NCI-H2196 (cell line): ENCODE measurements at regions not wholly inside any gene's neighbourhood (a gene's known extent, or its start where the extent isn't known, plus 50 kb on each side); places are given as distances from the start of the nearest gene placed in this dataset.

Experiments used
- DNase-seq: peaks from one replicate; lab custom pipeline; 2025; ENCODE audit not compliant: unreplicated experiment; lab: John Stamatoyannopoulos, UW

DNA sequence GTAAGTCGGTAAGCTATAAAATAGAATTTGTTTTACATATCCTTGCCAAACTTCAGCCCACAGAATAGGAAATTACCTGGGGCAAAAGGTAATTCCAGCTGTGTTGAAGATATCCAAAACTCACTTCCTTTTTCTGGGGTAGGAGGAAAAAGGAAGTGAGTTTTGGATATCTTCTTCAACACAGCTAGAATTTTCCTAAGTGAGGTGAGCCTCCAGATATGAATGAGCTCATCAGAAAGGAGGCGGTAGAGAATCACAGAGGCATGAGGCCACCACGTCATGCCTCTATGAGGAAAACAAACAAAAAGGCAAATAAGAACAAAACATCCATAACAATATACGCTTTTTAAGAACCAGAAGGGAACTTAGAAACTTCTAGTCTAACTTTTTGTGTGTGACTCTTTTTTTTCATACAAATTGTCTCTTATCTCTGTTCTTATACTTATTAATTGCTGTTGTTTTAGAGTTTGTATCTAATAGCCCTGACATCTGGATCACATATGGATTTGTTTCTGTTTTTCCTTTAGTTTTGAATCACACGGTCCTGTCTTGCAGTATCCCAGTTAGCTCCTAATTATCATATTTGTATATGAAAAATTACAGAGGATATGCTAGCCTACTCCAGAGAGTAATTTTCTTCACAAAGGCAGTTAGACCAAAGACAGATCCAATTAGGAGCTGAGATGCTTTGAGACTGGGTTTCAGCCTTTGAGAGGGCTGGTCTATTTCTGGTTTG, 104.5 kb downstream of the RBM43 start:
- DNase-seq, result no peak

DNA sequence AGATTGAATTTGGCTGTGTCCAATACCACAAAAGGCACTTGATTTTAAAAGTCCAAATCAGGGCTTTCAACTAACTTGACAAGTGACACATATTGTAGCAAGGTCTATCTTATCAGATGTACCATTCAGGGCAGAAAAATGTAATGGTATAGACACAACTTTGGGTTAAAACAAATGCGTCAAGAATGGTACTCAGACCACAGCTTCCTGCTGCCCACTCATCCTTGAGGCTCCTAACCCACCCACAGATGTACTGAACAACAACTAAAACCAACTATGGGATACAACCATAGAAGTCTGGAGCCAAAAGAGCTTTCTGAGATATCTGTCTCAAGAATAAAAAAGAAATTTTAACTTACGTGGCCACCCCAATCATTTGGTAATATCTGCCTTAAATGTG, 105.2 kb downstream of the RBM43 start:
- no peak for DNase-seq

DNA sequence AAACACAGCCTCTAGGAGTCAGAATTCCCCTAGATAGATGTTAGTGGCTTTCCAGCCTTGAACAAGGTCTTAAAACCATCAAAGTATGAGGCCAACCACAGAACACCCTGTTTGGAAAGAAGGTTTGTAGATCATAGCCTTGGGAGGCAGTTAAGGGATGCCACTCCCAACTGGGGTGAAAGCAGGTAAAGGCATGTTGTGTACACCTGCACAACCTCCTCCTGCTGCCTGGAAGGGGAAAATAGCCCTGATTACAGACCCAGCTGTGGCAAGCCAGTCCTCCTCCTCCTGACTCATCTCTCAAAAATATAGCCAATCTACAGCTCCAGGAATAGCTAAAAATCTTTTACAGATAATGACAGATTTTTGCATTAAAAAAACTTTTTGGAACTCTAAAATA, 108.1 kb downstream of the RBM43 start:
- DNase-seq, result no peak

DNA sequence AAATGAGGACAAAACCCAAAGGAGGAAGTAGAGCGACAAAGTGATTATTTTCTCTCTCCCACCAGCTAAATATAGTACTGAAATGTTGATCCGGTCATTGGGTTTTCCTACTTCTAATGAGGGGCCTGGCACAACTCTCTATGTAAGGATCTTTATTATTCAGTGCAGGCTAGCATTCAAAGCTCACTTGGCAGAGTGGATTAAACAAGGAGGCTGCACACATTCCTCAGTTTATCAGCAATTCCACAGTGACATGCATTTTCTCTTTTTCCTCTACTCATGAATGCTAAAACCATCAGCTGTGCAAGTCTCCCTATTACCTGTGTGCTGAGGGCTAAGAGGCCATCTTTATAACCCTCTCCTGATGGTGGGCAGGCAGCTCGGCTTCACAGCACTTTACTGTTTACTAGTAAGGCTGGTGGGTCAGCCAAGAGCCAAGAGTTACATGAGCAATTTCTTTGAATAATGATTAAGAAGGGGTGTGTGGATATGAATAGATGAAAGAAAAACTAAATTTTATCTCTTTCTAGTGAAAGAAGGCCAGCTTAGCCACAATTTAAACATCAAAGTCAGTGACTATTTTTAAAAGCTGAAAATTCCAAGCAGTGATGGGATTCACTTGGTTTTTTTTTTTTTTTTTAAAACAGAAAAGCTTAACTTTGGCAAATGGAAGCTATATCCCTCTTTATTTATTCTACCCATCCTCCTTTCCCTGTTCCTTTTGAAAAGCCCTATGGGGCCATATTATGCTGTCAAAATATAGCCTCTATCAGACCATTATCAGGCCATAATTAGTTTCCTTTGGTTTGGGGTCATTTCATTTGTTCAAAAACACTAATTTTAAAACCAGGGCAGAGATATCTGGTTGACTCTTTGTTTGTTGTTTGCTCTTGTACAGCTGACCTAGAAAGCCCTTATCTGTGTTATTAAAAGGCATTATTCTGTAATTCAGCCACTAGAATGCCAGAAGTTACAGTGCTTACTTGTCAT, 111.0 kb downstream of the RBM43 start:
- no peak for DNase-seq

DNA sequence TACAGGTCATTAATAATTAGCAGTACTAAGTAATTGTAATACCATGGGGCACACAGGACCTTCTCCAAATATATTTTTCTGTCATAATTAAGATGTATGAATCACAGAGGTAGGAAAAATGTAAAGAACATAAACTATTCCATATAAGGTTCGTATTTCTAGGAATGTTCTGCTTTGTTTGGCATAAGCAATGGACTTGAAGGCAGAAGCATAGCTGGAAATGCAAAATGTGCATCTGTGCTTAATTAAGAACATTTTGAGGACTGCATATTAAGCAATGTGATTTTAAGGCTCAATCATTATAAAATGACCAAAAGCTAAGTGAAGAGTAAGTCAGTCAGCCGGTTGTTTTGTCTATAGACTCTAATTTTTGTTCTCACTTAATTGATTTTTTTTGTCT, 123.2 kb downstream of the RBM43 start:
- DNase-seq, result no peak

DNA sequence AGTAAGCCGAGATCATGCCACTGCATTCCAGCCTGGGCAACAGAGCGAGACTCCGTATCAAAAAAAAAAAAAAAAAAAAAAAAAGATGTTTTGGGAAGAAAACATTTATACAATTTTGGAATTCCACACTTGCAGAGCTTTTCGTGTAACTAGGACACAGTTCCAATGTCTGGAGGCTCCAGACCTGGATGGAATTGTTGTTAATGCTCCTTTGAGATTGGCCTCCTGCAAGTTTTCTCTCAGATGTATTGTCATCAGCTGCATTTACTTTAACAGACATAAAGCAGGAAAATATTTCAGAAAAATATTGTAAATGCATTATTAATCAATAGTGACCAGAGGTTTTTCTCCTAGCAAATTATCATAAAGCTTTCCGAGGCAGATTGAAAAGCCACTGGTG, 124.1 kb downstream of the RBM43 start:
- DNase-seq, result no peak

DNA sequence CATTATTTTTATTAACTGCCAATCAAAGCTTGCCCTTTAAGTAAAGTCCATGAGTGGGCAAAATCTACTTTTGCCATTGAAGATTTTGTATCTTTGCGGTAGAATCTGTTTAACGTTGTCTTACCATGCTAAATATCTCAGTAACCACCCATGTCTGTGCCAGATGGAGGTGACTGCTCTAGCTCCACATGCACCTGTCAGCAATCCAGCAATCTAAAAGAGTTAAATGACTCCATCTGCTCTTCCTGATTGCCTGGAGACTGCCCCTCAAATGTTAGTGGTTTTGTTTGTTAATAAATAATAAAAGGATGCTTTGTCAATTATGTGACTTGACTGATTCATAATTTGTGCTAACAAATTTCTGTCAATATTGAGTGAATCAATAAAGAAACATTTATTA, 141.7 kb downstream of the RBM43 start:
- no peak for DNase-seq

DNA sequence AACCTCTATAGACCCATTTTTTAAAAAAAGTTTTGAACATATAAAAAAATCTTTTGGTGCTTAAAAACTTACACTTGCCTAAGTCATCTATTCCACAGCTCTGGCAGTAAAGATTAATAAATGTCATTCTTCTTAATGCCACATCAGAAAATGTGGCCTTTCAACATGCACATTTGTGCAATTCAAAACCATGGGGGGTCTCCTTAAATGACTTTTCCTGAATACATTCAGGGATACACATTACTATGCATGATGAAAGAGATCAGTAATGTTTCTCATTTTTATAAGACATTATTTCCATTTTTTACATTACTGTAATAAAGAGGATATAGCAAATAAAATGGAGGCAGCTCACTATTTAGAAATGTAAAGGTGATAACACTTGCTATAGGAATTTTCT, 142.3 kb downstream of the RBM43 start:
- no peak for DNase-seq

DNA sequence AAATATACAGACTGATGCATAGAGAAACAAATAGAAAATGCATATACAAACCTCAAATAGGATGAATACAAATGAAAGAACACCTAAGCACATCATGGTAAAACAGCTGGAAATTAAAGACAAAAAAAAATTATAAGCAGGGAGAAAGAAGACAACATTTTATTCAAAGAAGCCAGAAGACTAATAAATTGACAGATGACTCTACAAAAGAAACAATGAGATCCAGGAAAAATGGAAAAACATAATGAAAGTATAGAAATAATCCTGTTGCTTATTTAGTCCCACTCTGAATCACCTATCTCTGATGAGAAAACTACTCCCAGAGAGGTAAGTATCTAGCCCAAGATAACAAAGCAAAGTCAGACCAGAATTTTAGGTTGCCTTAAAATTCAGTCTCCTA, 143.4 kb downstream of the RBM43 start:
- DNase-seq, result no peak

DNA sequence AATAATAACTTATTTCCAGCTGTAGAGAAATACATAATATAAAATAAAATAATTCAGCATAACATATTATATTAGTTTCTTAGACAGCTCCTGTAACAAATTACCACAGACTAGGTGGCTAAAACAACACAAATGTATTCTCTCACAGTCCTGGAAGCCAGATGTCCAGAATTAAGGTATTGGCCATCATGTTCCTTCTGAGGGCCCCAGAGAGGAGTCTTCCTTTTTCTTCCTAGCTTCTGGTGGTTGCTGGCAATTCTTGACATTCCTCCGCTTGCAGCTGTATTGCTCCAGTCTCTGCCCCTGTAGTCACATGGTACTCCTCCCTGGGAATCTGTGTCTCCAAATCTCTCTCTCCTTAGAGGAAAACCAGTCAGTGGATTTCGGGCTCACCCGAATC, 146.8 kb downstream of the RBM43 start:
- no peak for DNase-seq

DNA sequence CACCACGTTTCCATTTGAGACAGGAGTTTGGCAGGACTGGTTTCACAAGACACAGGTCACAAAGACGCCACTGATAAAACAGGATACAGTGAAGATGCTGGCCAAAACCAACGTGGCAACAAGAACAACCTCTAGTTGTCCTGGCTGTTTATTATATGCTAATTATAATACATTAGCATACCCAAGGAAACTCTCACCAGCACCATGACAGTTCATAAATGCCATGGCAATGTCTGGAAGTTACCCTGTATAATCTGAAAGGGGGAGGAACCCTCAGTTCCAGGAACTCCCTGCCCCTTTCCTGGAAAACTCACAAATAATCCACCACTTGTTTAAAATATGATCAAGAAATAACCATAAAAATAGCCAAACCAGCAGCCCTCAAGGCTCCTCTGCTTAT, 148.3 kb downstream of the RBM43 start:
- DNase-seq, result no peak

DNA sequence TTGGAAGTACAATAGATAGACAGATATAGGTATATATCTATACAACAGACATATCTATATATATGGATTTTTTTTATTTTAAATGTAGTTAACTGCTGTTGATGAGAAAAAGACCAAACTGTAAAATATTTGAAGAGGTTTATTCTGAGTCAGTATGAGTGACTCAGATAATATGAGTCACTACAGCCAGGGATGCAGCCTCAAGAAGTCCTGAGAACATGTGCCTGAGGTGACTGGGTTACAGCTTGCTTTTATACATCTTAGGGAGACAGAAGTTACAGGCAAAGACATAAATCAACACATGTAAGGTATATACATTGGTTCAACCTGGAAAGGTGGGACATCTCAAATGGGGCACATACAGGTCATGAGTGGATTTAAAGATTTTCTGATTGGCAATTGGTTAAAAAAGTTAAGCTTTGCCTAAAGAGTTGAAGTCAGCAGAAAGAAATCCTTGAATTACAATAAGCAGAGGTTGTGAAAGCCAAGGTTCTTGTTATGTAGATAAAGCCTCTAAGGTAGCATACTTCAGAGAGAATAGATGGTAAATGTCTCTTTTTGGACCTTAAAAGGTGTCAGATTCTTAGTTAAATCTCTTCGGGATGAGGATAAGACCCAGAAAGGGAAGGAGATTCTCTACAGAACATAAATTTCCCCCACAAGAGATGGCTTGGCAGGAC, 149.9 kb downstream of the RBM43 start:
- DNase-seq, result no peak

DNA sequence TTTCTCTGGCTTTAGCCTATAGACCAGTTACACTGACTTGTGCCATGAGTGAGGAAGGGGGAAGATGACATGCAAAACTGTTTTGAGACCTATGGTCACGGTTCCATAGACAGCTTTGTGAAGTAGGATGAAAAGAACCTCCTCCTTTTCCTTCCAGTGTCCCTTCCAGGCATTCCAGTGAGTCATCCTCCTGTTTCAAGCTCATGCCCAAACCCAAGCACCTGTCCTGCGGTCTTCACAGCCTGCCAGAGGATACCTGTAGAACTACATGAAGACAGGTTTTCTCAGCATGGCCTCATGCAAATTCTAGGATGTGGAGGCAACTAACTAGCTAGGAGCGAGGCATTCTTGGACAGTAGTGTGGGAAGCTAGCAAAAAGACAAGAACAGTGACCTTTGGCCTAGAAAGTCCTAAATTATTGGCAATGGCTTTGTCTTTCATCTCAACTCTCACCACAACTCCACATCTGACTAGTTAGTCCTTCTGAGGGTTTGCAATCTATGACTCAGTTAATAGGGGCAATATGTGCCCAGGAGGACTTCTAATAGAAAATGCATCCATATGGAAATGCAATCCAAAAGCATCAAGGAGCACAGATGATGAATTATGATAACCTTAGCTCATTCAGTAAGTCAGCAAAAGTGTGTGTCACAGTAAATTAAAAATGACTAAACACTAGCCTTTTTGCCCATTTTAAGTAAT, 154.7 kb downstream of the RBM43 start:
- no peak for DNase-seq

DNA sequence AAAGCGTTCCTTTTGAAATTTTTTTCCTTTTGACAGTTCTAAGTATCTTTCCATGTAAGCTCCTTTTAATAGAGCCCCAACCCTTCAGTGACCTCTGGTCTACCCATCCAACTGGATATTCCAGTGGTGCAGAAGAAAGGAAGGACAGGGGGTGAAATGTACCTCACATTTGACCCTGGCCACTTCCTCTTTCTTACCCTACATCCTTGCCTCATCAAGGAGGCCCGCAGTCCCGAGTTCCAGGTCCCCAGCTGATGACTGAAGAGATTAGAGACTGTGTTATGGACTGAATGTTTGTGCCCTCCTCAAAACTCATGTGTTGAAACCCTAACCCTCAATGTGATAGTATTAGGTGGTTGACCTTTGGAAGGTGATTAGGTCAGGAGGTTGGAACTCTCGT, 158.1 kb downstream of the RBM43 start:
- no peak for DNase-seq

DNA sequence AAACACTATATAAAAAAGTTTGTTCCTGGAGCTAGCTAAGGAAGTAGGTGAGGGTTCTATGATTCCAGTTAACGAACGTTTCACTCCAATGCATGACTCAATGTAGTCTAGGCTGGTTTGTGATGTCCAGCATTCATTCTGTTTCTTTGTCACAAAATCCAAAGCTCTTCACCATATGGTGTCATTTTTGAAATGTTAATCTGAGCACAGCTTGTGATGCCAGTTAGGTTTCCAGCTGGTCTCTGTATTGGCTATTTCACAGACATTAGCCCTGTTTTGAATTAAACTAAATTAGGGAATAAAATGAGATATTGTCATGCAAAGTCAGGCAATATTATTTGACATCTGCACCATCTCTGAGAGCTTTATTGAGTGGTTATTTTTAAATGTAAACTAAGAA, 159.4 kb downstream of the RBM43 start:
- DNase-seq, result no peak

DNA sequence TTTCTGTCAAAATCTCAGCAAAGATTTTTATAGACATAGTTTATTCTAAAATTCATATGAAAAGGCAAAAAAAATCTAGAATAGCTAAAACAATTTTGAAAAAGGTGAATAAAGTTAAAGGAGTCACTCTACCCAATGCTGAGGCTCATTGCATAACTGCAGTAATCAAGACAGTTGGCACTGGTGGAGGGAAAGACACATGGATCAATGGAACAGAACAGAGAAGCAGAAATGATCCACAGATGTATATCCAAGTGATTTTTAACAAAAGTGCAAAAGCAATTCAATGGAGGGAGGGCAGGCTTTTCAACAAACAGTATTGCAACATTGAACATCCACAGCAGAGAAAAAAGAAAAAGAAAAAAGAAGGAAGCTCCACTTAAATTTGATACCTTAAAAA, 162.8 kb downstream of the RBM43 start:
- no peak for DNase-seq

DNA sequence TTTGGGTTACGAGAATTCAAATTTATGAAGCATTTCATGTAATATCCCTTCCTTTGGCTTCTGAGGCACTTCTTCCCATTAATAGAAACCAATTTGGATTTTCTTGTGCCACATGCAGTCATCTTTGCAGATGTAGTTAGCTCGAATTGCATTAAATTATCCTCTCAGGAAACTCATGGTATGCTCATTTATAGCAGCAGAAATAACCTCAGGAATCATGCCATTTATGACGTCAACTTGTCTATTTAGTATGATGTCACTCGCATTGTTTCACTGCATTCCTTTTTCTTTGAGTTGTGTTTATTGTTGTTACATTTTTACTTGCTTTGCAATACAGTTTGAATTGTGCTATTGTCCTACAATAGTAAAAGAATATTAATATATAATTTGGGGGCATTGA, 163.8 kb downstream of the RBM43 start:
- no peak for DNase-seq

DNA sequence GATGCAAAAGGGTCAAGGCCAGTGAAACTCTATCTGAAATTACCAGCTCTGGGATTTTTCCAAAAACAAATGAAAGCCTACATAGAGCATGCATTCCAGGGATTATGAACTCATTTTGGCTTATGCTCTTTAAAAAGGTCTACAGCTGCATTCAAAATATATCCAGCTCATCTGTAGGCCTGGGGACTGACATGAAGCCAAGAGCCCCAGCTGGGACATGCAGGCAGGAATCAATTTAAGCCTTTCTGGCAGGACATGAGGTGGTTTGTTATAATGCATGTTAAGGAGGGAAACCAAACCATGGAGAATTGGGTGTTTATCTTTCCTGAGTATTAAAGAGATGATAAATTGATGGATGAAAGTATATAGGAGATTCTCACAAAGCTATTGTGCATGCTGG, 164.5 kb downstream of the RBM43 start:
- DNase-seq, result no peak

DNA sequence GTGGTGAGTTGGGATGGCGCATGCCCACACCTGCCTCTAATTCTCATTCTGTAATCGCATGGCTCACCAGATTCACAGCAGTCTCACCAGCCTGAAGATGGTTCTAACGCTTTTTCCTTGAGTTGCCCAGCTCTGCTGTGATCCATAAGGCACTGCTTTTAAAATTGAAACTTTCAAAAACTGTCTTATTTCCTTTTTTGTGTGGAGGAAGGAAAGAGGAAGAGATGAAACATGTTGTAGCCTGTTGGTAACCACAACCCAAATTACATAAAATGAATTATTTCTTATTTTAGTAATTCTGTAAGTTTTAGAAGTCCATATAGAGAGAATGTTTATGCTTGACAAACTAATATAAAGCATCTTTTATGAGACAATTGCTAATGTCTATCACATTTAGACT, 165.4 kb downstream of the RBM43 start:
- DNase-seq, result no peak

DNA sequence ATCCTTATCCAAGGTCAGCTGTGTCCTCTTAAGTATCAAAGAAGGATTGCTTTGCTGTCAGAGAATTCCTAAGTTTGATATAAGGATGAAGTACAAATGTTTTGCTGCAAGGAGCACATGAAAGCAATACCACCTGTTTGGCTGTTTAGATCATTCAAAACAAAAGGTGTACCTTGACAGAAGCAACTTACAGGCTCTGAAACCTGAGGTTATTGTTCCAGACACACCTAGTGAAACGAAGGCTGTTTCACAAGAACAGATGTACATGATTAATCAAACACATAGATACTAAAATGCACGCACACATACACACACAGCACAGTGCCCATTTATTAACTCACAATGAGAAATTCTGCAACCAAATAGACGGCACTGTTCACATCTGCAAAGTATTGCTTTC, 166.2 kb downstream of the RBM43 start:
- no peak for DNase-seq

DNA sequence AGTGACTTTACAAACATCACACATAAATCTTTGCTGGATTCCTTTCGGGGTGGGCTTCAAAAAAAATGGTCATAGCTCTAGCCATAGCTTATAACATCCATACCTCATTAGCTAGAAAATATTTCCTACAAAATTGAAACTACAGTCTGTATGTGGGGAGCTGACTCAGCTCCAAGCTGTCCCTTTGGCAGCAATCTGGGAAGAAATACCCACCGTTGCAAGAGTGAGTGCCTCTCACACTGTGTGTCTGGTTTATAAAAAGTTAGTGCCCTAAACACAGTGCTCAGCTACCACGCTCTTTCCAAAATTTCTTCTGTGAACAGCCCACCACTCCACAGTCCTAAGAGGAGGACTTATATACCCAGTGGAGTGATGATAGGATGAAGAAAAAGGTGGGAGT, 170.1 kb downstream of the RBM43 start:
- no peak for DNase-seq
